ENCODE measurements at regions not wholly inside any gene's neighbourhood (a gene's known extent, or its start where the extent isn't known, plus 50 kb on each side); places are given as distances from the start of the nearest gene placed in this dataset.

DNA sequence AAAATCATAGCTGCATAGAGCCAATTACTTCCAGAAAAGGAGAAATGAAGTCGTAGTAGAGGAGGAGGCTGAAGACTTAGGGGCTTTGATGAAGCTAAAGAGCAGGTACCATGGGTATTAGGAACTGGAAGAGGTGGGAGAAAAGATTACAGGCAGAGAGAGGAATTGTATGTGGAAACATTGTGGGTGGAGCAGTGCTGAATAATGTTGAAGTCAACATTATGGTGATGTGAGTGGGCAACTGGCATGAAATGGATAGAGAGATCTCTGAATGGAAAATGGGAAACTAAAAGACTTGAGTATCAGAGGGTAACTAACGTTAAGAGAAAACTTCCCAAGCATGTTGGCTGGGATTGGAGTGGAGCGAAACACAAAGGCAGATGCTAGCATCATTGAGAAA lies 92.5 kb downstream of the AREG start:
- H3K27ac Mint-ChIP-seq = no peak overlapping the region
- H3K9me3 Mint-ChIP-seq = no peaks in the 10 kb centered on the region
- no peak overlapping the region for H3K4me3 Mint-ChIP-seq
- H3K27me3 Mint-ChIP-seq = peaks cover 1% of the 10 kb centered on the region
- H3K4me1 Mint-ChIP-seq = no peaks in the 10 kb centered on the region
- no peaks in the 10 kb centered on the region for H3K36me3 Mint-ChIP-seq

DNA sequence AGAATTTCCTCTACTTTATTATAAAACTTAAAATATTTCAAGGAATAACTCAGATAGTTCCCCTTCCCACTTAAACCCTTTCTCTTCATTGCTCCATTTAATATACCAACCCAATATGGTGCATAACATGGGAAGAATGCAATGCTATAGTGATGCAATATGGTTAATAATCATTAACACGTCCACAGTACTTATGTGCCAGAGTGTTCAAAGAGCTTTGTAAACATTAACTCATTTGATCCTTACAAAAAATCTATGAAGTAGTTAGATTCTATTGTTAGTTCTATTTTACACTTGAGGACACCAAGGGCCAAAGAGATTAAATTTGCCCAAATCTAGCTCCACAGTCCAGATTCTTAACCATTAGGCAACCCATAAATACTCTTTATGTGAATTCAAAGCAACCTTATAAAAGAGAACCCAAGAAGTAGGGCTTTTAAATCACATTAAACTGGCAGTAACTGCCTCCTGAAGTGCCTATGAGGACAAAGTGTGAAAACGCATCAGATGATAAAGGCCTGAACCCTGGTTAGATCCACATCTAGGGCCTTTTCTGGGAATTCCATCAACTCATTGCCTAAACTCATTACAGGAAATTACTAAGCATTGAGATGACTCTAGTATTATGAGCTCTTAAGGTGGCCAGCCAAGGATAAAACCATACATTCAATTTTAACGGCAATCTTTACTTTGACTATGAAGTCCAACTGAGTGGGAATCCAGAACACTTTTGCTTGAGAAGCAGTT lies 94.3 kb downstream of the AREG start:
- H3K27me3 Mint-ChIP-seq = peaks cover 1% of the 10 kb centered on the region
- H3K4me1 Mint-ChIP-seq = peaks cover 8% of the 10 kb centered on the region
- H3K9me3 Mint-ChIP-seq = no peaks in the 10 kb centered on the region
- H3K36me3 Mint-ChIP-seq = no peaks in the 10 kb centered on the region
- no peak overlapping the region for H3K27ac Mint-ChIP-seq
- no peak overlapping the region for H3K4me3 Mint-ChIP-seq

DNA sequence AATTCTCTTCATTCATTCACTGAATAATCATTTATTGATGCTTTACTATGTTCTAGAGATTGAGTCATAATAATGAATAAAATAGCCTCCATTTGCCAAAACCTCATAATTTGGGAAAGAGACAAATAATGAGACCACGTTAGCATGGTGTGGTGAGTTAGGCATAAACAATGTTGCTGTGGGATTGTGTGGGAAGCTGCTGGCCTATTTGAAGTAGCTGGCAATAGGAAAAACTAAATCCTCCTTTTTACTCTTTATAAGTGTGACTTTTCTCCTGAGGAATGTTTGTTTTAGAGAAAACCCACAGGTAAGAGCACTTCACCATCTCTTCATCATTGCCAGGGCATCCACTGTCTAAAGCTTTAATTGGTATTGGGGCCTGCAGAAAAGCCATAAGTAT lies 95.3 kb downstream of the AREG start:
- Mint-ChIP-seq H3K27me3 (peaks cover 1% of the 10 kb centered on the region), H3K27ac (no peak overlapping the region), H3K9me3 (no peaks in the 10 kb centered on the region), H3K36me3 (no peaks in the 10 kb centered on the region), H3K4me1 (peaks cover 8% of the 10 kb centered on the region), H3K4me3 (no peak overlapping the region)

DNA sequence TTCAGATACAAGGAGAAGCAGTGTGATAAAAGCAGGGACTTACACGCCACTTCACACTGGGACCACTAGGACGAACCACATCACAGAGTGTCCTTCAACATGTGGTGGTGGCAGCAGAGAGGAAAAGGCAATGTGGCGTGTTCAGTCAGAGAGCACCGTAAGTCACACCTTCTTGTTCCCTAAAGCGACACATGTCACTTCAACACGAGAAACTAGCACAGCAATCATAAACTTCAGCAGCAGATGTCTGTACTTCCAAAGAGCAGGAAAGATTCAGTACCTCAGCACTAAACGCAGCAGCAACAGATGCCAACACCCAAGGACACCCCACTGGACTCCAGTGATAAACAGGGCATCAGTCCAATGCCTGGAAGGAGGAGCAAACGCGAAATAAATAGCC lies 96.7 kb downstream of the AREG start:
- peaks cover 8% of the 10 kb centered on the region for H3K4me1 Mint-ChIP-seq
- H3K27me3 Mint-ChIP-seq = peaks cover 1% of the 10 kb centered on the region
- H3K27ac Mint-ChIP-seq = no peak overlapping the region
- no peaks in the 10 kb centered on the region for H3K9me3 Mint-ChIP-seq
- no peaks in the 10 kb centered on the region for H3K36me3 Mint-ChIP-seq
- H3K4me3 Mint-ChIP-seq = no peak overlapping the region

DNA sequence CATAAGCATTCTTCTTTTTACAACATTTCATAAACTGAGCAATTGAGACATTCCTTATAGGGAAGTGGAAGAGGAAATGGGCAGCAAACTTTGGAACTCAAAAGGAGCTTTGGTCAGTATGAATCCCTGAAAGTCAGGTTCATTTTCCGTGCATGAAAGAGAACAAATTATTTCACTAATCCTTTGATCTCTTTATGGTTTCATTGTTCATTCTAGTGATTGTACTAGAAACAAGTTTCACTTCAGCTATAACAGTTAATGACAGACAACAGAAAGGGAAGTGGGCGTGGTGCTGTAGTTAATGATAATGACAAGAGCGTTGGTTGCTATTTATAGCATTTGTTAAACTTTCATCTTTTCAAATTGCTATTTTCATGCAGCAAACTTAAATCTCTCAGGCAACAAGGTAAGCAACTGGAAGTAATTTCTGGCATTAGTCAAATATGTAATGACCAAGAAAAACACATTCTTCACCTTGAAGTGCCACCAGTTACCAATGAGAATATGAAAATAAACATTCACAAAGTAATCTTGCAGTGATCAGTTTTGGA lies 98.4 kb downstream of the AREG start:
- no peak overlapping the region for H3K4me3 Mint-ChIP-seq
- H3K27ac Mint-ChIP-seq = no peak overlapping the region
- no peaks in the 10 kb centered on the region for H3K27me3 Mint-ChIP-seq
- H3K9me3 Mint-ChIP-seq = no peaks in the 10 kb centered on the region
- H3K36me3 Mint-ChIP-seq = no peaks in the 10 kb centered on the region
- peaks cover 8% of the 10 kb centered on the region for H3K4me1 Mint-ChIP-seq

DNA sequence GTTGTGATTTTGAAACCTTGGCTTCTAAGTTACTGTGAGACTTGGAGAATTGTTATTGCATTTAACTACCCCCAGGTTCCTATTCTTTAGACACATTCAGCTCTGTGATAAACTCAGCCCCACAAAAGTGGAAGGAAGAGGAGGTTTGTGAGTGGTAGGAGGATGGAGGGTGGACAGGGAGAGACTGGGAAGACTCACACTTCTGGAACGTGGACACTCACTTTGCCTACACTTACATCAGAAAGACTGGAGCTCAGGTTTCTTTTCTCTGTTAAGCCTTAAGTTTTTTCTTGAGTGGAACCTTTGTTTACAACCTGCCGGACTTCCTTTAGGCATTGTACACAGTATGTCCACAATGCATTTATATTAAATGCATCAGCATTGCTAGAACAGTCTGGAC lies 99.0 kb downstream of the AREG start:
- no peak overlapping the region for H3K27ac Mint-ChIP-seq
- H3K4me3 Mint-ChIP-seq = no peak overlapping the region
- H3K9me3 Mint-ChIP-seq = no peaks in the 10 kb centered on the region
- H3K4me1 Mint-ChIP-seq = peaks cover 8% of the 10 kb centered on the region
- H3K36me3 Mint-ChIP-seq = no peaks in the 10 kb centered on the region
- H3K27me3 Mint-ChIP-seq = no peaks in the 10 kb centered on the region

DNA sequence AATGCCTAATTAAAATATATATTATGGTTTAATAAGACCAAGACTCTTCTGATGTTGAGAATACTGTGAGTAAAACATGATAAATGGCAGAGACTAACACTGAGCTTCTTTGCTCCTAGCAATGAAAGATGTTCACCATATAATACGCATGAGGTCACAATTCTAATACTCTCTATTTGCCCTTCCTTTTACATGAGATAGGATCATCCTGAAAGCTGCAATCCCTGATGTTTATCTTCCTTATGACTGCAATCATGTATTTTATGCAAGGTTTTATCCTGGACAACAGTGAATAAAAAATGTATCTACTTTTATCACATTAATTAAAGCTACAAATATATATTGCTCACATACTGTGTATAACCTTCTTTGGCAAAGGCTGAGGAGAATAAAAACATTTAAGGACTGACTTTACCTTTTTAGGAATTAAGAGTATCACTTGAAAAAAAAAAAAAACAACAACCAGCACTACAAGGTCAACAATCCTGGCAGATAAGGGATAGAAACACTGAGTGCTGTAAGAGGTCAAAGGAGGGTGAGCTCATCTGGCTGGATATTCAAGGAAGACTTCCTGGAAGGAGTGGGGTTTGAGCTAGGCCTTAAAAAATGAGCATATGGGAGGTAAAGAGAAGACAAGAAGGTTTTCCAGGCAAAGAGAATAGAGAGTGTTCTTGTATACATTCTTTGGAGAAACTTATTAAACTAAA lies 99.9 kb downstream of the AREG start:
- H3K27me3 Mint-ChIP-seq = no peaks in the 10 kb centered on the region
- H3K9me3 Mint-ChIP-seq = no peaks in the 10 kb centered on the region
- no peak overlapping the region for H3K27ac Mint-ChIP-seq
- H3K4me1 Mint-ChIP-seq = peaks cover 8% of the 10 kb centered on the region
- no peak overlapping the region for H3K4me3 Mint-ChIP-seq
- no peaks in the 10 kb centered on the region for H3K36me3 Mint-ChIP-seq

DNA sequence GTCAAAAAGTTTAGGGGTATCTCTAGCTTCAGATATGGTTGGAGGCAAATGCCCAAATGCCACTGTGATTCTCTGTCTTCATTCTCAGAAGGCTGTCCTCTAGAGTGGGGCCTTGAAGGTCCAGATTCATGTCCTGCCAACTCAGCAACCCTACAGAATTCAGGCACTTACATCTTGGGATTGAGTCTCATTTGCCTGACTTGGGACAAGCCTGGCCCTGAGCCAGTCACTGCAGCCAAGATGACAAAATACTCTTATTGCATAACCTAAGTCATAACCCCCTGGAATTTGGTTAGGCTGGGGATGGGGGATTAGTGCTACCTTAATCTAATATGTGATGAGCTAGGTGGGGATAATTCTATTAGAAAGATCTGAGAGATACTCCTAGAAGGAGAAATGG lies 100.5 kb downstream of the AREG start:
- H3K27me3 Mint-ChIP-seq = no peaks in the 10 kb centered on the region
- H3K27ac Mint-ChIP-seq = no peak overlapping the region
- no peaks in the 10 kb centered on the region for H3K36me3 Mint-ChIP-seq
- H3K4me3 Mint-ChIP-seq = no peak overlapping the region
- peaks cover 8% of the 10 kb centered on the region for H3K4me1 Mint-ChIP-seq
- H3K9me3 Mint-ChIP-seq = no peaks in the 10 kb centered on the region

DNA sequence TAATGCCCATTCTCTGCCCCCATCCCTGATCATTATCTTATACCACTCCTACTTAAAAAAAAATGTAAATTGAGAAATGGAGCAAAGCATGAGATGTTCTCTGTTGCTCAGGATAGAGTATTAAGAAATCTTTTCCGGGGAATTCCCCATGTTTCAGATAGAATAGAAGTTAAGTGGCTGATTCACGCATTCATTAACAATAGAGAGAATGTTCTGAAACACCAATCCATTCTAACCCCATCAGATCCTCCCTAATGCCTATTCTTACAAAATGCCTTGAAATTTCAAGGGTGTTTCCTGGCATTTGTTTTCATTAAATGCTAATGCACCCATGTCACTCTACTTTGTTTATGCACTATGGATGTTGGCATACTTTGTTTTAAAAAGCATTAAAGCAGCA lies 101.1 kb downstream of the AREG start:
- Mint-ChIP-seq H3K27ac (no peak overlapping the region), H3K4me3 (no peak overlapping the region), H3K4me1 (peaks cover 8% of the 10 kb centered on the region), H3K9me3 (no peaks in the 10 kb centered on the region), H3K27me3 (no peaks in the 10 kb centered on the region), H3K36me3 (no peaks in the 10 kb centered on the region)

DNA sequence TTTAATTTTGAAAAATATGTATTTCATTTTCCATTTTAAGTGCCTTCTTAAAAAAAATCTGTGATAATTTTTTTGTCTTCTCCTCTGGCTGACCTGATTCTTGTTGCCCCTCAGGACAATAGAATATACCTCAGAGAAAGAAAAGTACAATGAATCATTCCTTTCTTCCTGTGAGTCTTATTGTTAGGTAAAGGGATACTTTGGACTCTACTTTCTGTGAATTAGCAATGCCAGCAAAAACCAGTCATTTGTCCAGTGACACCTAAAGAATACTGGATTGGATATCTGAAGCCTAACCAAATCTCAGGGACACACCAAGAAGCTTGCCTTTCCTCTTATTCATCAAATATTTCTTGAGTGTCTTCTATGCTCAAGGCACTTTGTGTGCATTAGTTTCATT lies 102.1 kb downstream of the AREG start:
- Mint-ChIP-seq H3K27me3 (no peaks in the 10 kb centered on the region), H3K4me3 (no peak overlapping the region), H3K4me1 (peaks cover 8% of the 10 kb centered on the region), H3K9me3 (no peaks in the 10 kb centered on the region), H3K27ac (no peak overlapping the region), H3K36me3 (no peaks in the 10 kb centered on the region)

DNA sequence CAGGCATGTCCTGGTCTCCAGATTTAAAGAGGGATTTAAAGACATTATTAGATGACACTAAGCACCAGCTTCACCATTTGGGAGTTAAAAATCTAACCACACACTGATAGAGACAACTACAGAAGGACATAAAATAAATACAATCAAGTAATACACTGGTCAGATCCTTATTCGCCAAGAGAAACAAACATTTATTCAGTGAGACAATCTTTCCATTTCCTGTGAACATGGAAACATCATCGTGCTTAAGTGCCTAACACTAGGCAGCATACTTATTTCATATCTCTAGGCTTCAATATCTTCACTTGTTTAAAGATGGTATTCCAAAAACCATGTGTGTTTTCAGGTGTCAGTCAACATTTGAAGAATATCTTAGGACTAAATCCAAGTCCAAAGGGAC lies 103.6 kb downstream of the AREG start:
- Mint-ChIP-seq H3K27ac (no peak overlapping the region), H3K4me3 (no peak overlapping the region), H3K4me1 (peaks cover under 1% of the 10 kb centered on the region), H3K36me3 (no peaks in the 10 kb centered on the region), H3K9me3 (no peaks in the 10 kb centered on the region), H3K27me3 (no peaks in the 10 kb centered on the region)

DNA sequence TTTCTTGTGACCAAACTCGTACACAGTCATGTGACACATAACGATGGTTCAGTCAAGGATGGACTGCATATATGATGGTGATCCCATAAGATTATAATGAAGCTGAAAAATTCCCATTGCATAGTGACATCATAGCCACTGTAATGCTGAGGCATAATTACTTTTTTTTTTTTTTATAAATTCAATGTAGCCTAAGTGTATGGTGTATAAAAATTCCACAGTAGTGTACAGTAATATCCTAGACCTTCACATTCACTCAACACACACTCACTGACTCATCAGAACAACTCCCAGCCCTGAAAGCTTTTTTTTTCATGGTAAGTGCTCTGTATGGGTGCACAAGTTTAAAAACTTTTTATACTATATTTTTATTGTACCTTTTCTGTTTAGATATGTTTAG lies 105.0 kb downstream of the AREG start:
- Mint-ChIP-seq H3K9me3 (no peaks in the 10 kb centered on the region), H3K36me3 (no peaks in the 10 kb centered on the region), H3K27ac (no peak overlapping the region), H3K4me1 (no peaks in the 10 kb centered on the region), H3K27me3 (no peaks in the 10 kb centered on the region), H3K4me3 (no peak overlapping the region)

DNA sequence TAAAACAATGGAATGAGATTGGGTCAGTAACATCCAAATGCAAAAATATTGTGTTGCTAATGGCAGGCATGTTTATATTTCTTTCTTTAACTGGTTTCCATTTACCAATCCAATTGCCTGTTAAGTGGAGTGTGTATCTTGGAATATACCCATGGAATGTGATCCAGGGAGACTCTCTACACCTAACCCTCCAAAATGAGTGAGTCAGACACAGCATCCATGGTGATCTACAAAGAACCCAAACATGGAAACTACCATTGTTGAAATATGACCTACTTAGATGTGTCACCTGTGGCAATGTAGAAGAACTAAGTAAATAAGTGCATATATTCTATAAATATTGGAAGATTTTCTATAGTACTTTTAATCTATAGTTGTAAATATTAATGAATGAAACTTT lies 110.3 kb downstream of the AREG start:
- peaks cover 15% of the 10 kb centered on the region for H3K9me3 Mint-ChIP-seq
- H3K27ac Mint-ChIP-seq = no peak overlapping the region
- H3K4me1 Mint-ChIP-seq = no peaks in the 10 kb centered on the region
- peaks cover 3% of the 10 kb centered on the region for H3K36me3 Mint-ChIP-seq
- H3K4me3 Mint-ChIP-seq = no peak overlapping the region
- no peaks in the 10 kb centered on the region for H3K27me3 Mint-ChIP-seq

DNA sequence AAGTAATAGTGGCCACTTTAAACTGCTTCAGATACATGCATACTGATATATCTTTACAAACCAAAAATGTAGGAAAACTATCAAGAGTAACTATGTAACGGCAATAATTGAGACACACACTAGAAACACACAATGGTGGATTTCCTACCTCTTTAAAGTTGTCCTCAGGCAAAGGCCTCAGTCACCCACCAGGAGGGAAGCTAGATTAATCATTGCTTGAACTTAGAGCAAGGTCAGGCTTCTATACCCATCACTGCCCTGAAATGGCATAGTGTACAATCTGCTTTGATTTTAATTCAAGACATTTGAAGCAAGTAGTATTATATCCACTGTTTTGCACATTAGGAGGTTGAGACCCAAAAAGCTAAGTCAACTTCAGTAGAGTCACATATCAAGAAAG lies 110.9 kb downstream of the AREG start:
- Mint-ChIP-seq H3K9me3 (peaks cover 15% of the 10 kb centered on the region), H3K4me1 (no peaks in the 10 kb centered on the region), H3K4me3 (no peak overlapping the region)

DNA sequence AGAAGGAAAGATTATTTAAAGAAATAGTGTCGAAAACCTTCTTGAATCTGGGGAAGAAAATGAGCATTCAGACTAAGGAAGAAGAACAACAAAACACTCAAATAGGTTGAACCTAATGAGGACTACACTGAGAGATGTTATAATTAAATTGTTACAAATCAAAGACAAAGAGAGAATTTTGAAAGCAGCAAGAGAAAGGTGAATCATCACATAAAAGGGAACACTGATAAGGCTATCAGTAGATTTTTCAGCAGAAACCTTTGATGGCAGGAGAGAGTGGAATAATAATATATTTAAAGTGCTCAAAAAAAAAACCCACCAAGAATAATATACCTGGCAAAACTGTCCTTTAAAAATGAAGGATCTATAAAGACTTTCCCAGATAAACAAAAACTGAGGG lies 114.9 kb downstream of the AREG start:
- H3K4me1 Mint-ChIP-seq = no peaks in the 10 kb centered on the region
- peaks cover 3% of the 10 kb centered on the region for H3K36me3 Mint-ChIP-seq
- peaks cover 15% of the 10 kb centered on the region for H3K9me3 Mint-ChIP-seq
- H3K27me3 Mint-ChIP-seq = no peaks in the 10 kb centered on the region
- no peak overlapping the region for H3K4me3 Mint-ChIP-seq
- peak overlapping the region; percentile 4 for H3K27ac Mint-ChIP-seq

More for the DNA sequence above, 110.9 kb downstream of the AREG start:
- H3K36me3 Mint-ChIP-seq = peaks cover 3% of the 10 kb centered on the region
- H3K27ac Mint-ChIP-seq = no peak overlapping the region
- no peaks in the 10 kb centered on the region for H3K27me3 Mint-ChIP-seq

DNA sequence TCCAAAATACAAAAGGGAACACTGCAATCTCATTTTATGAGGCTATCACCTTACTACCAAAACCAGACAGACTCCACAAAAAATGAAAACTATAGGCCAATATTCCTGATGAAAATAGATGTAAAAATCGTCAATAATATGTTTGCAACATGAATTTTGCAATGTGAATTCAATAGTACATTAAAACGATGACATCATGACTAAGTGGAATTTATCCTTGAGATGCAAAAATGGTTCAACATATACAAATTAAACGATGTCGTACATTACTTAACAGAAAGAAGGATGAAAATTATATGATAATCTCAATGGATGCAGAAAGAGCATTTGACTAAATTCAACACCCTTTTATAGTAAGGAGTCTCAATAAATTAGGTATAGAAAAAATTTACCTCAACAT lies 123.0 kb downstream of the AREG start:
- H3K27me3 Mint-ChIP-seq = no peaks in the 10 kb centered on the region
- no peaks in the 10 kb centered on the region for H3K9me3 Mint-ChIP-seq
- H3K4me3 Mint-ChIP-seq = no peak overlapping the region
- no peaks in the 10 kb centered on the region for H3K36me3 Mint-ChIP-seq
- H3K4me1 Mint-ChIP-seq = no peaks in the 10 kb centered on the region
- H3K27ac Mint-ChIP-seq = no peak overlapping the region

Data from activated naive CD4-positive, alpha-beta T cell treated with anti-CD3 and anti-CD28 coated beads, Interleukin-2, amount 50 U/mL, for 24 hours (primary cell).